ENCODE measurements at regions not wholly inside any gene's neighbourhood (a gene's known extent, or its start where the extent isn't known, plus 50 kb on each side); places are given as distances from the start of the nearest gene placed in this dataset.

DNA sequence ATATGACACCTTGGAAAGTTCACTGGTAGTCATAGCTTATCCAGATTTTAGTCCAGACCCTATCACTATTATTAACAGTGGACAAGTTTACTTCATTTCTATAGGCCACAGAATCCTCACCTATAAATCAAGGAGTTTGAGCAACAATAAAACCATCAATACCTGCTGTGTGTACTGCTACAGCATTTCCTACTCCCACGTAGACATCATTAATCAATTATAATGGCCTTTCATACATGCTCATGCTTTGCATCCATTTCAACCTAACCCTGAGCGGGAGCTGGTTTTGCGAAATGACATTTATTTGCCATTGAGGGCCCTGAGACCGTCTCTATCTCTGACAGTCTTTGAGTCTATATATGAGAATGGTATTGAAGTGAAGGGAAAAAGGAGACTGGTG lies 312.3 kb downstream of the FAT3 start:
- TF ChIP-seq, protein P1, sequence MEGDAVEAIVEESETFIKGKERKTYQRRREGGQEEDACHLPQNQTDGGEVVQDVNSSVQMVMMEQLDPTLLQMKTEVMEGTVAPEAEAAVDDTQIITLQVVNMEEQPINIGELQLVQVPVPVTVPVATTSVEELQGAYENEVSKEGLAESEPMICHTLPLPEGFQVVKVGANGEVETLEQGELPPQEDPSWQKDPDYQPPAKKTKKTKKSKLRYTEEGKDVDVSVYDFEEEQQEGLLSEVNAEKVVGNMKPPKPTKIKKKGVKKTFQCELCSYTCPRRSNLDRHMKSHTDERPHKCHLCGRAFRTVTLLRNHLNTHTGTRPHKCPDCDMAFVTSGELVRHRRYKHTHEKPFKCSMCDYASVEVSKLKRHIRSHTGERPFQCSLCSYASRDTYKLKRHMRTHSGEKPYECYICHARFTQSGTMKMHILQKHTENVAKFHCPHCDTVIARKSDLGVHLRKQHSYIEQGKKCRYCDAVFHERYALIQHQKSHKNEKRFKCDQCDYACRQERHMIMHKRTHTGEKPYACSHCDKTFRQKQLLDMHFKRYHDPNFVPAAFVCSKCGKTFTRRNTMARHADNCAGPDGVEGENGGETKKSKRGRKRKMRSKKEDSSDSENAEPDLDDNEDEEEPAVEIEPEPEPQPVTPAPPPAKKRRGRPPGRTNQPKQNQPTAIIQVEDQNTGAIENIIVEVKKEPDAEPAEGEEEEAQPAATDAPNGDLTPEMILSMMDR (IDR thresholded peaks at IDR 0.05; ENCODE audit: poor library complexity, severe bottlenecking) = no peak
- TF ChIP-seq EZH2 (IDR thresholded peaks at IDR 0.05; ENCODE audit: borderline replicate concordance, insufficient read depth, low read length, poor library complexity, severe bottlenecking) (no peak), POLR2AphosphoS5 (IDR thresholded peaks at IDR 0.05) (no peak), EP300 (conservative IDR thresholded peaks at IDR 0.05; ENCODE audit: poor library complexity, severe bottlenecking) (no peak), TAF1 (IDR thresholded peaks at IDR 0.05; ENCODE audit: low read depth) (no peak), RAD21 (conservative IDR thresholded peaks at IDR 0.05) (no peak), SMC3 (conservative IDR thresholded peaks at IDR 0.05; ENCODE audit: poor library complexity) (no peak), MXI1 (conservative IDR thresholded peaks at IDR 0.05; ENCODE audit: poor library complexity, severe bottlenecking) (no peak)
- TF ChIP-seq, protein P2, sequence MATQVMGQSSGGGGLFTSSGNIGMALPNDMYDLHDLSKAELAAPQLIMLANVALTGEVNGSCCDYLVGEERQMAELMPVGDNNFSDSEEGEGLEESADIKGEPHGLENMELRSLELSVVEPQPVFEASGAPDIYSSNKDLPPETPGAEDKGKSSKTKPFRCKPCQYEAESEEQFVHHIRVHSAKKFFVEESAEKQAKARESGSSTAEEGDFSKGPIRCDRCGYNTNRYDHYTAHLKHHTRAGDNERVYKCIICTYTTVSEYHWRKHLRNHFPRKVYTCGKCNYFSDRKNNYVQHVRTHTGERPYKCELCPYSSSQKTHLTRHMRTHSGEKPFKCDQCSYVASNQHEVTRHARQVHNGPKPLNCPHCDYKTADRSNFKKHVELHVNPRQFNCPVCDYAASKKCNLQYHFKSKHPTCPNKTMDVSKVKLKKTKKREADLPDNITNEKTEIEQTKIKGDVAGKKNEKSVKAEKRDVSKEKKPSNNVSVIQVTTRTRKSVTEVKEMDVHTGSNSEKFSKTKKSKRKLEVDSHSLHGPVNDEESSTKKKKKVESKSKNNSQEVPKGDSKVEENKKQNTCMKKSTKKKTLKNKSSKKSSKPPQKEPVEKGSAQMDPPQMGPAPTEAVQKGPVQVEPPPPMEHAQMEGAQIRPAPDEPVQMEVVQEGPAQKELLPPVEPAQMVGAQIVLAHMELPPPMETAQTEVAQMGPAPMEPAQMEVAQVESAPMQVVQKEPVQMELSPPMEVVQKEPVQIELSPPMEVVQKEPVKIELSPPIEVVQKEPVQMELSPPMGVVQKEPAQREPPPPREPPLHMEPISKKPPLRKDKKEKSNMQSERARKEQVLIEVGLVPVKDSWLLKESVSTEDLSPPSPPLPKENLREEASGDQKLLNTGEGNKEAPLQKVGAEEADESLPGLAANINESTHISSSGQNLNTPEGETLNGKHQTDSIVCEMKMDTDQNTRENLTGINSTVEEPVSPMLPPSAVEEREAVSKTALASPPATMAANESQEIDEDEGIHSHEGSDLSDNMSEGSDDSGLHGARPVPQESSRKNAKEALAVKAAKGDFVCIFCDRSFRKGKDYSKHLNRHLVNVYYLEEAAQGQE (IDR thresholded peaks at IDR 0.05; ENCODE audit: borderline replicate concordance) = no peak

All from neural cell (in vitro differentiated cells).